ENCODE measurements at regions not wholly inside any gene's neighbourhood (a gene's known extent, or its start where the extent isn't known, plus 50 kb on each side); places are given as distances from the start of the nearest gene placed in this dataset.

GRCh38 chrX:118271775-118272174, 74.1 kb upstream of the WDR44 start:
- Histone ChIP-seq H3K4me1 (ENCODE audit: insufficient read depth, low read length) (no peaks in the 10 kb centered on the region), H3K27ac (ENCODE audit: low read depth, low read length) (no peak overlapping the region), H3K9ac (ENCODE audit: low read length) (no peak overlapping the region), H3K27me3 (ENCODE audit: insufficient read depth, low read length) (no peaks in the 10 kb centered on the region), H3K36me3 (ENCODE audit: insufficient read depth, low read length) (no peaks in the 10 kb centered on the region), H3K4me3 (ENCODE audit: insufficient read depth, low read depth, low read length) (no peak overlapping the region), H3K79me2 (ENCODE audit: insufficient read depth, low read length) (no peaks in the 10 kb centered on the region), H3K4me2 (ENCODE audit: low read length) (no peak overlapping the region), H3K9me3 (ENCODE audit: insufficient read depth, low read depth, low read length) (no peaks in the 10 kb centered on the region), H2AFZ (ENCODE audit: low read depth, low read length) (no peak overlapping the region), H4K20me1 (ENCODE audit: insufficient read depth, low read length) (no peaks in the 10 kb centered on the region)
- Mint-ChIP-seq H3K27ac (ENCODE audit: unreplicated experiment) (no peak overlapping the region), H3K4me3 (ENCODE audit: unreplicated experiment) (no peak overlapping the region), H3K36me3 (ENCODE audit: low read depth, unreplicated experiment) (no peaks in the 10 kb centered on the region), H3K9me3 (ENCODE audit: unreplicated experiment) (no peaks in the 10 kb centered on the region), H3K27me3 (ENCODE audit: low read depth, unreplicated experiment) (no peaks in the 10 kb centered on the region), H3K4me1 (ENCODE audit: low read depth, unreplicated experiment) (no peaks in the 10 kb centered on the region)
- TF ChIP-seq EZH2 (IDR thresholded peaks at IDR 0.05; ENCODE audit: insufficient read depth, low read length), result no peak
- TF ChIP-seq, protein P1, sequence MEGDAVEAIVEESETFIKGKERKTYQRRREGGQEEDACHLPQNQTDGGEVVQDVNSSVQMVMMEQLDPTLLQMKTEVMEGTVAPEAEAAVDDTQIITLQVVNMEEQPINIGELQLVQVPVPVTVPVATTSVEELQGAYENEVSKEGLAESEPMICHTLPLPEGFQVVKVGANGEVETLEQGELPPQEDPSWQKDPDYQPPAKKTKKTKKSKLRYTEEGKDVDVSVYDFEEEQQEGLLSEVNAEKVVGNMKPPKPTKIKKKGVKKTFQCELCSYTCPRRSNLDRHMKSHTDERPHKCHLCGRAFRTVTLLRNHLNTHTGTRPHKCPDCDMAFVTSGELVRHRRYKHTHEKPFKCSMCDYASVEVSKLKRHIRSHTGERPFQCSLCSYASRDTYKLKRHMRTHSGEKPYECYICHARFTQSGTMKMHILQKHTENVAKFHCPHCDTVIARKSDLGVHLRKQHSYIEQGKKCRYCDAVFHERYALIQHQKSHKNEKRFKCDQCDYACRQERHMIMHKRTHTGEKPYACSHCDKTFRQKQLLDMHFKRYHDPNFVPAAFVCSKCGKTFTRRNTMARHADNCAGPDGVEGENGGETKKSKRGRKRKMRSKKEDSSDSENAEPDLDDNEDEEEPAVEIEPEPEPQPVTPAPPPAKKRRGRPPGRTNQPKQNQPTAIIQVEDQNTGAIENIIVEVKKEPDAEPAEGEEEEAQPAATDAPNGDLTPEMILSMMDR (IDR thresholded peaks at IDR 0.05; ENCODE audit: insufficient read depth, low read depth, low read length), result no peak
- DNase-seq (ENCODE audit: low read depth) (peak; percentile 1), FAIRE-seq (peak; percentile 29)

DNA sequence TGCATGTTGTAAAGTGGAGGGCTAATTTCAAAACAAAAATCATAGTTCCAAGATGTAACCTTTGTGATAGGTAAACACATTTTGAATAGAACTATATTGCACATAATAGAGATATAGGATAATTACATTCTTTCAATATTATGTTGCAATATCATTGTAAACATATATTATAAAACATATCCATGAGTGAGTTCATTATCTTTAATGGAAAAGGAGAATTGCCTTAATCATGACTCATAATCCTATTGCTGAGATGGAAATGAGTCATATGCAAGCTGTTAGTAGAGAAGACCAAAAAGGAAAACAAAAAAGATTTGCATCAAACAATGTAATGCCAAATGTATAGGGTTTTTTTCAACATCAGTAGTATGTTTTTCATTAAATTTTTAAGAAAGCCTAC, 73.7 kb upstream of the WDR44 start:
- peak; percentile 16 for DNase-seq (ENCODE audit: low read depth)
- FAIRE-seq, result peak; percentile 56
- no peak overlapping the region for H3K27ac ChIP-seq (ENCODE audit: low read depth, low read length)

More for the DNA sequence above, 73.7 kb upstream of the WDR44 start:
- Mint-ChIP-seq H3K4me3 (ENCODE audit: unreplicated experiment) (no peak overlapping the region), H3K27me3 (ENCODE audit: low read depth, unreplicated experiment) (no peaks in the 10 kb centered on the region), H3K27ac (ENCODE audit: unreplicated experiment) (no peak overlapping the region), H3K9me3 (ENCODE audit: unreplicated experiment) (no peaks in the 10 kb centered on the region), H3K4me1 (ENCODE audit: low read depth, unreplicated experiment) (no peaks in the 10 kb centered on the region), H3K36me3 (ENCODE audit: low read depth, unreplicated experiment) (no peaks in the 10 kb centered on the region)
- Histone ChIP-seq H3K36me3 (ENCODE audit: insufficient read depth, low read length) (no peaks in the 10 kb centered on the region), H3K79me2 (ENCODE audit: insufficient read depth, low read length) (no peaks in the 10 kb centered on the region), H3K9ac (ENCODE audit: low read length) (no peak overlapping the region), H2AFZ (ENCODE audit: low read depth, low read length) (no peak overlapping the region), H3K4me2 (ENCODE audit: low read length) (no peak overlapping the region), H3K4me3 (ENCODE audit: insufficient read depth, low read depth, low read length) (no peak overlapping the region), H3K27me3 (ENCODE audit: insufficient read depth, low read length) (no peaks in the 10 kb centered on the region), H3K9me3 (ENCODE audit: insufficient read depth, low read depth, low read length) (no peaks in the 10 kb centered on the region), H3K4me1 (ENCODE audit: insufficient read depth, low read length) (no peaks in the 10 kb centered on the region), H4K20me1 (ENCODE audit: insufficient read depth, low read length) (no peaks in the 10 kb centered on the region)
- TF ChIP-seq EZH2 (IDR thresholded peaks at IDR 0.05; ENCODE audit: insufficient read depth, low read length), result no peak
- TF ChIP-seq, protein P1 (IDR thresholded peaks at IDR 0.05; ENCODE audit: insufficient read depth, low read depth, low read length), result no peak
